Body of pancreas (tissue), 4 donors: ENCODE measurements at regions not wholly inside any gene's neighbourhood (a gene's known extent, or its start where the extent isn't known, plus 50 kb on each side); places are given as distances from the start of the nearest gene placed in this dataset.
A peak's percentile ranks its signal among the peaks of the same experiment; 100 is the strongest.

ENCODE experiments used
- ATAC-seq: fragments of 150-250 bp; one replicate; pipeline ENCODE4 v1.9.1; 2016
- DNase-seq, 4 donors: peaks; one replicate each; pipeline ENCODE4 v3.0.0-alpha.2; 2019
- H3K27ac ChIP-seq, 4 donors: fragments of 200-600 bp; sonication (generic); 1 replicate in 3 of 4; 2 replicates in 1 of 4; pipeline versions ENCODE4 v1.5.1 to v1.6.1; 2016 to 2019; ENCODE audit warnings: mild to moderate bottlenecking in 1 of 4, mixed read lengths in 1 of 4, moderate library complexity in 1 of 4
- H3K27me3 ChIP-seq, 2 donors: fragments of 200-600 bp; sonication (generic); one replicate each; pipeline ENCODE4 v1.6.0; 2016; ENCODE audit warnings: mild to moderate bottlenecking in 1 of 2
- H3K36me3 ChIP-seq, 2 donors: fragments of 200-600 bp; sonication (generic); replicated peaks in 1 of 2; 2 replicates each; pipeline ENCODE4 v1.5.1; 2016; ENCODE audit warnings: low read depth in 2 of 2; ENCODE audit not compliant: insufficient read depth in 1 of 2
- H3K4me1 ChIP-seq: fragments of 200-600 bp; sonication (generic); one replicate; pipeline ENCODE4 v1.6.0; 2016
- H3K4me3 ChIP-seq, 2 donors: fragments of 200-600 bp; sonication (generic); 1 replicate in 1 of 2; 2 replicates in 1 of 2; pipeline ENCODE4 v1.5.1; 2016 to 2019
- H3K9me3 ChIP-seq, 3 donors: fragments of 200-600 bp; sonication (generic); 1 replicate in 2 of 3; 2 replicates in 1 of 3; pipeline ENCODE4 v1.5.1; 2016
- POLR2A ChIP-seq, 3 donors: fragments of 450-650 bp; IDR thresholded peaks; one replicate each; pipeline ENCODE4 v1.6.1; 2016; ENCODE audit warnings: antibody characterized with exemption in 3 of 3, mild to moderate bottlenecking in 2 of 3
- WGBS, 2 donors: methylation state at CpG; one replicate each; pipeline ENCODE4 v1.1.5; 2017; 5-methylcytosine and 5-hydroxymethylcytosine counted together
- intact Hi-C: fragments of 100-400 bp; cut with DNase I; formaldehyde crosslinking; loops from one replicate; pipeline ENCODE4 v1.15.1; 2023
- TF ChIP-seq, protein P1 (sequence below), 7 experiments: fragments of 450-650 bp in 4 of 7; fragments of 200-600 bp in 3 of 7; sonication (generic) in 3 of 7; IDR thresholded peaks; one replicate each; pipeline ENCODE4 v1.5.1; 2016 to 2019; ENCODE audit warnings: antibody characterized with exemption in 7 of 7

DNA sequence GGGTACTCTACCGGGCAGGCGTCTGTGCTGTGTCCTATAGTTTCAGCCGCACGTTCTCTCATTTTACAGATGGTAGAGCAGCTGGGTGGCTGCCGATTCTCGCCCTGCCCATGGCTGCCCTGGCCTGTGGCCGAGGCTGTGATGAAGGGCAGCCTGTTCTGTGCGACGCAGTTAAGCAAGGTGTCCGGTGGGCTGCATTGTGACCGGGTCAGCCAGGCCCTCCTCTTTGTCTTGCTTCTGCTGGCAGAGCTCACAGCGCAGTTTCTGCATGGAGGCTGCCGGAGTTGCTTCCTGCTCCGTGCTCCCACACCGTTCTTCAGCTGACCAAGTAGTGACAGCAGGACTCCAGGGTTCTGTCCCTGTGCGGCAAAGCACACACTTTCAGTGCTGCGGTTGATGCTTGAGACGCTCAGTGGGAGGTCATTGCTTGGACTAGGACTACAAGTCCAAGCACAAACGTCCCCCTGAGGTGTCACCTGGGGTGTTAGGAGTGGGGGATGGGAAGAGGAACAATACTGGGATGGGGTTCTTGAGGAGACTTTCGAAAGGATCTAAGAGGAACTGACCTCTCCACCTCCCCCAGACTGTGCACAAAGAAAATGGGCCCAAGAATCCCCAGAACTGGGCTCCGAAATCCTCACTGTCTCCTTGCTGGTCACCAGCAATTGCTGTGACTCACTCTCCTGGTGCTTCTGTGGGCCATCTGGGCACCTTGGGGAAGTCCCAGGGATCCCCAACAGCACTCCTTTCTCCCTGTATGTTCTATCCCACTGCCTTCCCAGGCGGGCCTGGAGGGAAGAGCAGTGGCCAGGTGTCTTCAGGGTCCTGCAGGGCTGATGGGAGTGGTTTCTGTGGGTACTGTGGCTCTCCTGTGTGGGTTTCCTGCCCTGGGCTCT, 58.2 kb downstream of the GADD45G start:
- Histone ChIP-seq H3K27me3 (no peaks in the 10 kb centered on the region), H3K36me3 (no peaks in the 10 kb centered on the region), H3K27ac (peak overlapping the region; percentile 85 to 93 (median 90)), H3K4me1 (peaks cover 84% of the 10 kb centered on the region), H3K9me3 (no peaks in the 10 kb centered on the region), H3K4me3 (no peak overlapping the region)
- ATAC-seq (no peak), DNase-seq (peak in 1 of 4 donors; percentile 46)
- WGBS, 2 donors: 80 to 86% methylated on average over 10 to 22 of the region's 22 CpGs
- intact Hi-C loops: no loop called here
- TF ChIP-seq, protein P1, sequence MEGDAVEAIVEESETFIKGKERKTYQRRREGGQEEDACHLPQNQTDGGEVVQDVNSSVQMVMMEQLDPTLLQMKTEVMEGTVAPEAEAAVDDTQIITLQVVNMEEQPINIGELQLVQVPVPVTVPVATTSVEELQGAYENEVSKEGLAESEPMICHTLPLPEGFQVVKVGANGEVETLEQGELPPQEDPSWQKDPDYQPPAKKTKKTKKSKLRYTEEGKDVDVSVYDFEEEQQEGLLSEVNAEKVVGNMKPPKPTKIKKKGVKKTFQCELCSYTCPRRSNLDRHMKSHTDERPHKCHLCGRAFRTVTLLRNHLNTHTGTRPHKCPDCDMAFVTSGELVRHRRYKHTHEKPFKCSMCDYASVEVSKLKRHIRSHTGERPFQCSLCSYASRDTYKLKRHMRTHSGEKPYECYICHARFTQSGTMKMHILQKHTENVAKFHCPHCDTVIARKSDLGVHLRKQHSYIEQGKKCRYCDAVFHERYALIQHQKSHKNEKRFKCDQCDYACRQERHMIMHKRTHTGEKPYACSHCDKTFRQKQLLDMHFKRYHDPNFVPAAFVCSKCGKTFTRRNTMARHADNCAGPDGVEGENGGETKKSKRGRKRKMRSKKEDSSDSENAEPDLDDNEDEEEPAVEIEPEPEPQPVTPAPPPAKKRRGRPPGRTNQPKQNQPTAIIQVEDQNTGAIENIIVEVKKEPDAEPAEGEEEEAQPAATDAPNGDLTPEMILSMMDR (IDR thresholded peaks at IDR 0.05): no peak
- no peak for TF ChIP-seq POLR2A (IDR thresholded peaks at IDR 0.05)

DNA sequence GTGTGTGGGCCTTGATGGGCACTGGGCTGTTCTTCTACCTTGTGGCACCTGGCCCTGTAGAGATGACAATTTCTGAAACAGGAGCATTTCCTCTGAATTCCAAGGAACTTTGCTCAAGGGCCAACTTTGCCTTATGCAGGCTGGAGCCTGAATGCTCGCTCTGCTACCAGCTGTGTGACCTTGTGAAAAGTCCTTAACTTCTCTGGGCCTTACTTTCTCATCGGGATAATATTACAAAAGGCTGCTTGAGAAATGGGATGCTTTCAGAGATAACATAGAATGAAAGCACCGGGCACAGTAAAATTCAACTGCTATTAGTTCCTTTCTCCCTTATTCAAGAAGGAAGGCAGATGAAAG, 58.8 kb downstream of the GADD45G start:
- Histone ChIP-seq H3K27me3 (no peaks in the 10 kb centered on the region), H3K27ac (peak overlapping the region; percentile 85 to 93 (median 90)), H3K36me3 (no peaks in the 10 kb centered on the region), H3K9me3 (no peaks in the 10 kb centered on the region), H3K4me1 (peaks cover 91% of the 10 kb centered on the region), H3K4me3 (no peak overlapping the region)
- TF ChIP-seq, protein P1 (IDR thresholded peaks at IDR 0.05): no peak
- TF ChIP-seq POLR2A (IDR thresholded peaks at IDR 0.05): no peak
- no peak for ATAC-seq
- WGBS, 2 donors: 59 to 66% methylated on average over 3 of the region's 3 CpGs
- DNase-seq: no peak
- intact Hi-C loops: no loop called here

DNA sequence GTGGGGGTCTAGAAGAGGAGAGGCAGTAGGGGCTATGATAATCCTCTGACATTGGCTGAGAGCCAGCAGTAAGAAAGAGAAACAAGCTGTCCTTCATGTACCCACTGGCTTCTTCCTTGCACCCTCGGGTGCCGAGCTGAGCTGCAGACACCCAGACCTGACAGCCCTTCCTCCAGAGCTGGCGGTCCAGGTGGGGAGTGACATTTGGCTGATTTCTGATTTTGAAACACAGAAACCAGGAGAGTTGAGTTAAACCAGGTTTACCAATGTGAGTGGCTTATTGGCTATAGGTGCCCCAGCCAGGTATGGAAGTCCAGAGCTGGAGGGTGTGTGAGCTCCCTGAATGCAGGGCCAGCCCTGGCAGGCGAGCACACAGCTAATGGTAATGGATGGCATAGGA, 59.2 kb downstream of the GADD45G start:
- Histone ChIP-seq H3K9me3 (no peaks in the 10 kb centered on the region), H3K36me3 (no peaks in the 10 kb centered on the region), H3K4me3 (no peak overlapping the region), H3K27ac (peak overlapping the region; percentile 85 to 93 (median 90)), H3K27me3 (no peaks in the 10 kb centered on the region), H3K4me1 (peaks cover 92% of the 10 kb centered on the region)
- TF ChIP-seq, protein P1 (IDR thresholded peaks at IDR 0.05): no peak
- TF ChIP-seq POLR2A (IDR thresholded peaks at IDR 0.05): no peak
- WGBS, 2 donors: 82 to 88% methylated on average over 4 of the region's 4 CpGs
- no peak for ATAC-seq
- intact Hi-C loops: no loop called here
- no peak for DNase-seq

DNA sequence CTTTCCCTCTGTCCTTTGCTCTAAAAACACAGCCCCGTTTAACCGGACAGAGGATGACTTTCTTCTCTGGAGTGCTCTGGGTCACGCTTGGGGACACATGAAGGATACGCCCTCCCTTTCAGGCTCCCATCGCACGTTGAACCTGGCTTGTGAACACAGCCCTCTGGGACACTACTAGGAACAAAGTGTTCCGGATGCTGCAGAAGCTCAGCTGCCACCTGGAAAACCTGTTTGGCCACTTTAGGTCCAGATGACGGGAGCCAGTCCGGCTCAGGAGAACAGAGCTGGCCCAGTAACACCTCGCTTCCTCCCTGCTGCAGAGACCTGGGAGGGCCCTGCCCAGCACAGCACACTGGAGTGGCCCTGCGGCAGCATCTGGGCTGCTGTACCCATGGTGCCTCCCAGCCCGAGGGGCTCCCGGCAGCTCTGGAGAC, 60.1 kb downstream of the GADD45G start:
- peak; percentile 82 for ATAC-seq
- Histone ChIP-seq H3K36me3 (no peaks in the 10 kb centered on the region), H3K27me3 (no peaks in the 10 kb centered on the region), H3K4me3 (no peak overlapping the region), H3K9me3 (no peaks in the 10 kb centered on the region), H3K27ac (peak overlapping the region; percentile 85 to 93 (median 90)), H3K4me1 (peaks cover 97% of the 10 kb centered on the region)
- TF ChIP-seq, protein P1 (IDR thresholded peaks at IDR 0.05): peak in 1 of 7 experiments; percentile 6
- TF ChIP-seq POLR2A (IDR thresholded peaks at IDR 0.05): peak; percentile 89 to 93 (median 91)
- intact Hi-C loops: no loop called here
- peak; percentile 94 to 98 (median 97) for DNase-seq
- 8 to 32% methylated on average over 3 to 13 of the region's 13 CpGs for WGBS, 2 donors
